CD14-positive monocyte (primary cell): ENCODE measurements at regions not wholly inside any gene's neighbourhood (a gene's known extent, or its start where the extent isn't known, plus 50 kb on each side); places are given as distances from the start of the nearest gene placed in this dataset.

Experiments used
- DNase-seq, 3 donors: peaks; one replicate each; pipeline ENCODE4 v3.0.0-alpha.2; 2011 to 2022
- H2AFZ ChIP-seq: 2 replicates; pipeline ENCODE4 v1.6.0; 2012; ENCODE audit warnings: mild to moderate bottlenecking, low read depth, low read length, inconsistent platforms; ENCODE audit not compliant: insufficient read depth, poor library complexity, severe bottlenecking
- H3K27ac ChIP-seq, 2 donors: 1 replicate in 1 of 2; 2 replicates in 1 of 2; pipeline ENCODE4 v1.5.1; 2012 to 2013; ENCODE audit warnings: low read length in 2 of 2, control low read depth in 1 of 2, inconsistent platforms in 1 of 2, low read depth in 1 of 2, mild to moderate bottlenecking in 1 of 2
- H3K27me3 ChIP-seq, 2 donors: one replicate each; pipeline versions ENCODE4 v1.6.0 to v1.6.1; 2011 to 2013; ENCODE audit warnings: low read length in 2 of 2; ENCODE audit not compliant: control insufficient read depth in 2 of 2, insufficient read depth in 2 of 2
- H3K36me3 ChIP-seq, 2 donors: replicated peaks in 1 of 2; 1 replicate in 1 of 2; 2 replicates in 1 of 2; pipeline versions ENCODE4 v1.5.1 to v1.6.1; 2012 to 2013; ENCODE audit warnings: low read length in 2 of 2, control low read depth in 1 of 2, inconsistent platforms in 1 of 2, mild to moderate bottlenecking in 1 of 2; ENCODE audit not compliant: insufficient read depth in 2 of 2, control insufficient read depth in 1 of 2
- H3K4me1 ChIP-seq, 2 donors: 1 replicate in 1 of 2; 2 replicates in 1 of 2; pipeline versions ENCODE4 v1.5.1 to v1.6.1; 2012 to 2013; ENCODE audit warnings: low read length in 2 of 2, control low read depth in 1 of 2, inconsistent platforms in 1 of 2, mild to moderate bottlenecking in 1 of 2, moderate library complexity in 1 of 2; ENCODE audit not compliant: insufficient read depth in 2 of 2, control insufficient read depth in 1 of 2
- H3K4me2 ChIP-seq: replicated peaks from 2 replicates; pipeline ENCODE3; 2012; ENCODE audit warnings: low read length, moderate library complexity, mild to moderate bottlenecking; ENCODE audit not compliant: poor library complexity, severe bottlenecking; ENCODE audit errors: extremely low read depth
- H3K4me3 ChIP-seq, 3 experiments: fragments of 200-600 bp in 1 of 3; sonication (generic) in 1 of 3; replicated peaks in 1 of 3; 1 replicate in 2 of 3; 2 replicates in 1 of 3; pipeline ENCODE4 v1.5.1; 2011 to 2013; ENCODE audit warnings: low read length in 3 of 3, mild to moderate bottlenecking in 3 of 3, control low read depth in 2 of 3, low read depth in 2 of 3, inconsistent platforms in 1 of 3, moderate library complexity in 1 of 3
- H3K79me2 ChIP-seq: 2 replicates; pipeline ENCODE4 v1.6.0; 2012; ENCODE audit warnings: mild to moderate bottlenecking, control low read depth, inconsistent platforms, low read length, moderate library complexity; ENCODE audit not compliant: insufficient read depth
- H3K9ac ChIP-seq: 2 replicates; pipeline ENCODE4 v1.6.0; 2017; ENCODE audit warnings: low read length, mild to moderate bottlenecking; ENCODE audit not compliant: insufficient read depth, poor library complexity, severe bottlenecking
- H3K9me3 ChIP-seq, 2 donors: replicated peaks in 1 of 2; 1 replicate in 1 of 2; 2 replicates in 1 of 2; pipeline versions ENCODE4 v1.5.1 to v1.6.1; 2012 to 2013; ENCODE audit warnings: low read length in 2 of 2, control low read depth in 1 of 2; ENCODE audit not compliant: control insufficient read depth in 1 of 2, insufficient read depth in 1 of 2
- H4K20me1 ChIP-seq: 2 replicates; pipeline ENCODE4 v1.6.0; 2012; ENCODE audit warnings: mild to moderate bottlenecking, low read length, control low read depth, moderate library complexity; ENCODE audit not compliant: insufficient read depth
- H3K27ac Mint-ChIP-seq, 7 donors: one replicate each; pipeline ENCODE4 v1.8.0; 2020; ENCODE audit warnings: mild to moderate bottlenecking in 7 of 7, mixed read lengths in 7 of 7, moderate library complexity in 6 of 7, inconsistent platforms in 2 of 7
- H3K27me3 Mint-ChIP-seq, 3 donors: one replicate each; pipeline ENCODE4 v1.8.0; 2021 to 2022; ENCODE audit warnings: low read depth in 3 of 3, mild to moderate bottlenecking in 3 of 3, mixed read lengths in 3 of 3, moderate library complexity in 3 of 3, inconsistent platforms in 1 of 3
- H3K36me3 Mint-ChIP-seq, 2 donors: one replicate each; pipeline ENCODE4 v1.8.0; 2020; ENCODE audit warnings: mixed read lengths in 2 of 2, inconsistent platforms in 1 of 2, mild to moderate bottlenecking in 1 of 2
- H3K4me1 Mint-ChIP-seq: one replicate; pipeline ENCODE4 v1.8.0; 2020; ENCODE audit warnings: mild to moderate bottlenecking, mixed read lengths
- H3K4me3 Mint-ChIP-seq, 2 donors: one replicate each; pipeline ENCODE4 v1.8.0; 2020; ENCODE audit warnings: mild to moderate bottlenecking in 2 of 2, mixed read lengths in 2 of 2, moderate library complexity in 1 of 2
- H3K9me3 Mint-ChIP-seq, 7 donors: one replicate each; pipeline ENCODE4 v1.8.0; 2020 to 2022; ENCODE audit warnings: mixed read lengths in 7 of 7, mild to moderate bottlenecking in 6 of 7, moderate library complexity in 6 of 7, inconsistent platforms in 2 of 7
- WGBS: methylation state at CpG from one replicate; pipeline ENCODE4 v1.1.5; 2013; ENCODE audit warnings: missing lambda C conversion rate; ENCODE audit not compliant: insufficient coverage; 5-methylcytosine and 5-hydroxymethylcytosine counted together
- intact Hi-C, 2 donors: fragments of 100-400 bp; cut with micrococcal nuclease; formaldehyde crosslinking; loops; one replicate each; pipeline versions ENCODE4 v1.15.0 to v1.15.1; 2023
- TF ChIP-seq, protein P1 (sequence below): fragments of 200-600 bp; IDR thresholded peaks from one replicate; pipeline ENCODE4 v1.8.0; 2022; ENCODE audit warnings: antibody characterized with exemption, mild to moderate bottlenecking

DNA sequence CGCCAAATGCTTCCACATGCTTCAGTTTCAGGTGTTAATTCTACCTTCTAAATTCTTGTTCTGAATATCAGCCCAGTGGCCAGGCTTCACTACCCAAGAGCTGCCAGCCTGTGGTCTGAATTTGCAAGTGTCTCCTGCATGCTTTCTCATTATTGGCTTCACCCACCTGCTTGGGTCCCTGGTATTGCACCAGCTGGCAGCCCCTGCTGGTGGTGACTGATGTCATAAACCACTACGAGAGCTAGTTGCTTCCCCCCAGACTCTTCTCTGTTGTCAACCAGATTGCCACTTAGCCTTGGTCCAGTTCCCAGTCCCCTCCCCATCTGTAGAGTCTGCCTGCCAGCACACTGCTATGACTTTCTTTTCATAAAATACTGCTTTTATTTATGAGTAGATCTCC is 197.7 kb upstream of the DUSP10 start:
- H3K9ac ChIP-seq: no peak overlapping the region
- no peak overlapping the region for H3K27ac ChIP-seq
- no peak for DNase-seq
- H3K4me2 ChIP-seq: no peak overlapping the region
- no peaks in the 10 kb centered on the region for H3K79me2 ChIP-seq
- H2AFZ ChIP-seq: no peak overlapping the region
- no peaks in the 10 kb centered on the region for H4K20me1 ChIP-seq
- H3K27me3 ChIP-seq: no peaks in the 10 kb centered on the region
- H3K4me3 Mint-ChIP-seq: no peak overlapping the region
- H3K9me3 Mint-ChIP-seq: peaks cover under 1 to 9% (median 5%) of the 10 kb centered on the region in 7 donors
- H3K4me1 ChIP-seq: no peaks in the 10 kb centered on the region
- TF ChIP-seq, protein P1, sequence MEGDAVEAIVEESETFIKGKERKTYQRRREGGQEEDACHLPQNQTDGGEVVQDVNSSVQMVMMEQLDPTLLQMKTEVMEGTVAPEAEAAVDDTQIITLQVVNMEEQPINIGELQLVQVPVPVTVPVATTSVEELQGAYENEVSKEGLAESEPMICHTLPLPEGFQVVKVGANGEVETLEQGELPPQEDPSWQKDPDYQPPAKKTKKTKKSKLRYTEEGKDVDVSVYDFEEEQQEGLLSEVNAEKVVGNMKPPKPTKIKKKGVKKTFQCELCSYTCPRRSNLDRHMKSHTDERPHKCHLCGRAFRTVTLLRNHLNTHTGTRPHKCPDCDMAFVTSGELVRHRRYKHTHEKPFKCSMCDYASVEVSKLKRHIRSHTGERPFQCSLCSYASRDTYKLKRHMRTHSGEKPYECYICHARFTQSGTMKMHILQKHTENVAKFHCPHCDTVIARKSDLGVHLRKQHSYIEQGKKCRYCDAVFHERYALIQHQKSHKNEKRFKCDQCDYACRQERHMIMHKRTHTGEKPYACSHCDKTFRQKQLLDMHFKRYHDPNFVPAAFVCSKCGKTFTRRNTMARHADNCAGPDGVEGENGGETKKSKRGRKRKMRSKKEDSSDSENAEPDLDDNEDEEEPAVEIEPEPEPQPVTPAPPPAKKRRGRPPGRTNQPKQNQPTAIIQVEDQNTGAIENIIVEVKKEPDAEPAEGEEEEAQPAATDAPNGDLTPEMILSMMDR: no peak
- no peak overlapping the region for H3K4me3 ChIP-seq
- H3K36me3 ChIP-seq: no peaks in the 10 kb centered on the region
- intact Hi-C loops: no loop called here
- 100% methylated on average over 1 of the region's 2 CpGs for WGBS
- H3K4me1 Mint-ChIP-seq: no peaks in the 10 kb centered on the region
- no peaks in the 10 kb centered on the region for H3K9me3 ChIP-seq
- H3K27ac Mint-ChIP-seq: peak overlapping the region in 2 of 7 donors; percentile 25 to 31
- peaks cover 0 to 2% (median 0%) of the 10 kb centered on the region in 3 donors for H3K27me3 Mint-ChIP-seq
- peaks cover under 1 to 4% of the 10 kb centered on the region in 2 donors for H3K36me3 Mint-ChIP-seq

DNA sequence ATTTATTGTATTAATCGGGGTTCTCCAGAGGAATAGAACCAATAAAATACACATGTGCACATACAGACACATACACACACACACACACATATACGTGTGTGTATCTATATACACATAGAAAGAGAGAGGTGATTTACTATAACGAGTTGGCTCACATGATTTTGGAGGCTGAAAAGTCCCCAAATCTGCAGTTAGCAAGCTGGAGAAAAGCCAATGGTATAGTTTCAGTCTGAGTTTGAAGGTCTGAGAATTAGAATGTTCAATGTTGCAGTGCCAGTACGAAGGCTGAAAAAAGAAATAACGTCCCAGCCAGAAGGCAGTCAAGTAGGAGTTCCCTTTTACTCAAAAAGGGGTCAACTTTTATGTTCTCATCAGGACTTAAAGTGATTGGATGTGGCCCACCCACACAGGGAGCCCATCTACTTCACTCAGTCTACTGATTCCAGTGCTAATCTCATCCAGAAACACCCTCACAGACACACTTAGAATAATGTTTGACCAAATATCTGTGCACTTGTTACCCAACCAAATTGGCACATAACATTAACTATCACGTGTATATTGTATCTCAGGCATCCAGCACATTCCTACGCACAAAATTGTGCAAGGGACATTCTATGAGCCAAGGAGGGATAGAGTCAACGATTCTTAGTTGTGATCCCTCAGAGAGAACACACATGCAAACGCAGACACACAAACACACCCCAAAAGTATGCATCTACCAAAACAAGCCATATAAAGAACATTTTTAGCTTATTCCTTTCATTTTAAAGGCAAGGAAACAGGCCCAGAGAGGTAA is 195.5 kb upstream of the DUSP10 start:
- H3K27me3 Mint-ChIP-seq: peaks cover 0 to 3% (median 0%) of the 10 kb centered on the region in 3 donors
- H3K27me3 ChIP-seq: no peaks in the 10 kb centered on the region
- peaks cover 0 to 2% of the 10 kb centered on the region in 2 donors for H3K36me3 Mint-ChIP-seq
- H3K4me1 Mint-ChIP-seq: no peaks in the 10 kb centered on the region
- no peak overlapping the region for H3K27ac ChIP-seq
- 94% methylated on average over 6 of the region's 9 CpGs for WGBS
- H3K4me2 ChIP-seq: no peak overlapping the region
- no peaks in the 10 kb centered on the region for H3K9me3 ChIP-seq
- intact Hi-C loops: no loop called here
- H3K79me2 ChIP-seq: no peaks in the 10 kb centered on the region
- no peak overlapping the region for H3K4me3 ChIP-seq
- no peaks in the 10 kb centered on the region for H3K4me1 ChIP-seq
- no peak for DNase-seq
- peaks cover 0 to 2% (median 0%) of the 10 kb centered on the region in 7 donors for H3K9me3 Mint-ChIP-seq
- H4K20me1 ChIP-seq: no peaks in the 10 kb centered on the region
- H3K9ac ChIP-seq: no peak overlapping the region
- H3K27ac Mint-ChIP-seq: no peak overlapping the region
- no peaks in the 10 kb centered on the region for H3K36me3 ChIP-seq
- no peak overlapping the region for H3K4me3 Mint-ChIP-seq
- TF ChIP-seq, protein P1: no peak
- H2AFZ ChIP-seq: no peak overlapping the region
